SK-MEL-5 (cell line): ENCODE measurements at regions not wholly inside any gene's neighbourhood (a gene's known extent, or its start where the extent isn't known, plus 50 kb on each side); places are given as distances from the start of the nearest gene placed in this dataset.

Source experiments
- DNase-seq: peaks from one replicate; pipeline ENCODE4 v3.0.0-alpha.2; 2016; ENCODE audit warnings: low read depth, low spot score
- in situ Hi-C: cut with HindIII; loops from 2 replicates; pipeline ENCODE4 v1.10.0; 2016; ENCODE audit warnings: low sequenced_read_pairs, high pct_unique_total_duplicates, low pct_unique_long_range_greater_than_20kb

DNA sequence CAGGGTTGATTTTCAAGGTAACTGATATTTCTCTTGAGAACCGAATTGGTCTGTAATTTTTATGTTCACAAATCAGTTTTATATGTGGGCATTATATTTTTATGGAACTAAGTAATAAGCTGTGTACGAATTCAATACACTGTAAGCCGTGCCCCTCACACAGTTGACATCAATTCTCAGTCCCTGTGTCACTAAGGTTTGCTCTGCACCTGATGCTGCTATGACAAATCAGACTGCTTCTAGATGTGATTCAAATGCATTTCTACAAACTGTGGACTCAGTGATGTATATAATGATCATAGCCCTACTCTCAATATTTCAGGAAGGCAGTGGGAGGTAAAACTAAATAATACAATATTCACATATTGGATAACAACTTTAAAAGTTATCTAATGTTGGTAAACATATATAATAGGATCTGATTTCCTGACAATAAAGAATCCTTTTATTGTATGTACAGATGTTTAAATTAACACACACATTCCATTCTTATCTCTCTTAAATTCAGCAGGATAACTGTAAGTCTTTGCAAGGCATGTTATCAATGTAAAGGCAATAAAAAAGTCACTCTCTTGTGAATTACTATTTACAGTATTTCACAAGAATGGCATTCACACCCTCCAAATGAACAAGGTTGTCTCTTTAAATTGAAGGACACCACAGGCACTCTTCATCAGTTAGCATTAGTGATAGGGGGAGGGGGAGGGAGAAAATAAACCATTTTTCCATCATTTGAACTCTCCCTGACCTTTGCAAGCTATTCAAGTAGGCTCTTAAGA, 87.2 kb upstream of the SOX5 start:
- no peak for DNase-seq
- in situ Hi-C loops, result no loop called here

DNA sequence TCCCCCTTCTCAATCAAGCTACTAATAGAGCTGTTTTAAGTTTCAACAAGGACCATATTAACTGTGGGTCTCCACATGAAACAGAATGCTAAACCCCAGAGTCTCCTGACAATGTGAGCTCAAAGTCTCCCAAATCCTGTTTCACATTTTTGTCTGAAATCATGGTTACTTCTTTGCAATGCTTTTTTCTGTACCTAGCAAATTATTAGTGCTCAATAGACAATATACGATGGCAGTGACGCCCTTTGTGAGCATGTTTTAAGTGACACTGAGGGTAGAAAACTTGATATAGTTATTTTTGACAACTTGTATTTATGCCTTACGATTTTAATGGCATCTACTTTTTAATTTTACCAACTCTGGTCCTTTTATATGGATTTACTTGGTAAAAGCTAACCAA, 85.4 kb upstream of the SOX5 start:
- in situ Hi-C loops, result no loop called here
- DNase-seq, result no peak

- peak; percentile 60 for DNase-seq
These were observed 84.7 kb upstream of the SOX5 start for GRCh38 chr12:24034160-24034559.

DNA sequence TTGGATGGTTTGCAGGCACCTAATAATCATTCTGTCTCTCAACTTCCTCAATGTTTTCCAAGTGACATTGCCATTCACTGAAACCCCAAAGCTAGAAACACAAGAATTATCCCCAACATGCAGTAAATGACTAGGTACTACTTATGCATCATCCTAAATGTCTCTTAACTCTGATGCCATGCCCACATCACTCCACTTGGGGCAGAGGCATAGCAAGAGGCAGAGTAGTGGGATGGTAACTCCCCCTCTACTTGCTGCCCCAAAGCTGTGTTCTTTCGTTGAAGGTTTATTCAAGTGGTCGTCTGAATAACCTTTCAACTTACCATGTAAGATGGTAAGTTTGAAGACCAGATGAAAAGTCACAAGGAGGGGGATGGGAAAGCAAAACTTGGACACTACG, 77.9 kb upstream of the SOX5 start:
- DNase-seq, result no peak
- in situ Hi-C loops, result no loop called here

More at GRCh38 chr12:24034160-24034559, 84.7 kb upstream of the SOX5 start:
- in situ Hi-C loops, result no loop called here

GRCh38 chr12:24025153-24025798, 75.8 kb upstream of the SOX5 start:
- in situ Hi-C loops, result no loop called here
- DNase-seq, result peak; percentile 64

DNA sequence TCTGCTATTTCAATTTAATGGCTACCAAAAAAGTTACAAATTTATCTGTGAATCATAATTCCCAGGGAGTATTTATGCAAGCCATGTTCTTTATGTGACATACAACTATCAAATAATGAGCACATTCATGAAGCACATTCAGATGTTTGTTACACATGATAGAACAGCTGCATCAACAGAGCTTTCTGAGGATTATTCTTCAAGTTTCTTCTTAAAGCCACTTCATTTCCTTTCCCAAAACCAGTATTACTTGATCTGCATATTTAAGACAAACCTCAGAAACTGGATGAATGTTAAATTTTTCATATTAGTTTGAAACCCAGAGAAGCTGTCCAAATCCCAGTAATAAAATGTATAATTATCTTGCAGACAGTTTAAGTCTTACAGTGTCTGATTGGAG, 73.6 kb upstream of the SOX5 start:
- in situ Hi-C loops, result no loop called here
- no peak for DNase-seq

- in situ Hi-C loops, result no loop called here
These were observed 71.7 kb upstream of the SOX5 start for GRCh38 chr12:24021164-24021502.

GRCh38 chr12:24020397-24021163, 71.1 kb upstream of the SOX5 start:
- in situ Hi-C loops, result no loop called here

More at GRCh38 chr12:24021164-24021502, 71.7 kb upstream of the SOX5 start:
- no peak for DNase-seq

GRCh38 chr12:24015833-24016160, 66.3 kb upstream of the SOX5 start:
- peak; percentile 60 for DNase-seq
- in situ Hi-C loops, result no loop called here

More at GRCh38 chr12:24020397-24021163, 71.1 kb upstream of the SOX5 start:
- DNase-seq, result peak; percentile 87

DNA sequence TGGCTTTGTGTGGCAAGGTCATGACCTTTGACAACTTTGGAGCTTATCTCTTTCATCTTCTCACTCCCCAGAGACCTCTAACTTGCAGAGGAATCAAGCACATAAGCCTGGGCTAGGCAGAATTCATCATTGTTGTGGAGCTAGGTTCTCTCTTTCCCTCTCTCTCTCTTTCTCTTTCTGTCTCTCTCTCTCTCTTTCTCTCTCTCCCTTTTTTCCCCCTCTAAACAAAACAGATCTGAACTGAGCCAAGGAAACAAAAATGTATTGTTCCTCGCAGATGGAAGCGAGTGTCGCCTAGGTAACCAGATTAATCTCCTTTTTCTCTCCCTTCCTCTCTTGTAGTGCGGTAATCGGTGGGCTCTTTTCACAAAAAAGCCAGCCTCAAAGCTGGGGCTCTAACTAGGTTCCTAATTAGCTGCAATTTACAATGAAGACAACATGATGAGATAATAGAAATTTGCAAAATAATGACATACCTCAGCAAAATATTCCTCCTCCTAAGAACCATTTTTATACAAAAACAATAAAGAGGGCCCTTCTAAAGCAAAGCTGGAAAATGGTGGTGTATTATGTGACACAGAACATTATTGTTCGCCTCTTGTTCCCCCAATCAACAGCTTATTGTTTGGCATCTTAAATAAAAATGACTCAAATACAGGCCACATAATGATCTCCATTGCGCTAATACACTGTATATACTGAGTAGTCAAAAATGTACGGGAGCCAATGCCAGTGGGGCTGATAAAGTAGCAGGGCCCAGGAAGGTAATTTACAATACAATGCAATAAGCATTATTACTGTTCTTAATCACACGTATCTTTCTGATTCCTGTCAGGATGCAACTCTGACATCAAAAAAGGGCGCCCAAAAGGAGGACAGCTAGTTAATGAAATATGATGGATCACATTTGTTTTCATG, 65.7 kb upstream of the SOX5 start:
- in situ Hi-C loops, result no loop called here
- DNase-seq, result peak; percentile 11

DNA sequence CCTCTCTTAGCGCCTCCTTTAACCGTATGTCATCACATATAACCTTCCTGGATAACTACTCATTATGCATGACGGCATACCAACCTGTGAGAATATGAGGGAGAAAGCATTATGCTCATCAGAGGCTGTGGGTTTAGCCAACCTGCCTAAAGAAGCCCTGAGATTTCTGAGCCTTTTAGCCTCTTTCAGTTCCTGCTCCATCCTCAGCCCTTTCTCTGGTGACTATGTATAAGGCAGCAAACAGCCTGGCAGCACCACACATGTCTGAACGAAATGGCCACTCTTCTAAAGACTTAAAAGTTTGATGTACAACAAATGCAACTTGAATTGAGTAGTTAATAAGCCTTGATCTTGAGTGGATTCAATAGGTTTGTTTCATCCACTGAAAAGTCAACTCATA, 64.8 kb upstream of the SOX5 start:
- in situ Hi-C loops, result no loop called here
- DNase-seq, result no peak

DNA sequence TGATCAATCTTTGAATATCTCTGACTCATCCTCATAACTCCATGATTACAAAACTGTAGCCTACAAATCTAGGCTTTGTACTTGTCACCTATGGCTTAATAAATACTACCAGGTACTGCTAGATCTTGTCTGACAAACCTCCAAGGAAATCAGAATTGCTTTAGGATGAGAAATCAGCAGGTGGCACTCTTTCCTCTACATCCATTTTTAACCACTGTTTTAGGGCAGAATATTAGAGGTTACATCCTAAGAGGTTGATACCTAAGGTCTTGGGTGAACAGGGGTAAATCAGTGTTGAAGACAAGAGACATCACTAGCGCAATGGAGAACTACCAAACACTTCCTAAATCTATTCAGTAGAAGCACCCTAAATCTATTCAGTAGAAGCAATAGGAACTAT, 63.1 kb upstream of the SOX5 start:
- in situ Hi-C loops, result no loop called here
- DNase-seq, result peak; percentile 39

DNA sequence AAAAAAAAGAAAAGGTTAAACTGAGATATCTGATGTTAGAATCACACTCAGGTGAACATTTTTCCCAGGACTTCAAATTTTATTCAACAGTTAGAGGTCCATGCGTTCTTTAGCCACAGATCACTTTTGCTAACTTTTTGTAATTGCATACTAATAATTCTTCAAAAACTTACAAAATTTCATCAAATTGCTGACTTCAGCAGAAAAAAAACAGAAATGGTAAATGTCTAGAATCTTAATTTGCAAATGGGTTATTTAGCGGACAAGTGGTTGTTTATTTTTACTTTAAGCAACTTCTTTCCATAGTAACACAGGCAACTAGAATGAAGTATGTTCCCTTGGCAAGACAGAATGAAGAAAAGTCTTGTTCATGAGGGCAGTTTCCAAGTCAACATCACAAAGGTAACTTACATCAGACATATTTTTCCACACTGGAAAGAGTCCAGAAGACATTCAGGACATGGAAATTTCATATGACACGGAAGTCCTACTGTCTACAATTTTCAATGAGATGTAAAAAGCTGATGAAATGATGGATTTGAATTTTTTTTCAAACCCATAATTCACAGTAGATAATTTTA, 62.5 kb upstream of the SOX5 start:
- DNase-seq, result no peak
- in situ Hi-C loops, result no loop called here

DNA sequence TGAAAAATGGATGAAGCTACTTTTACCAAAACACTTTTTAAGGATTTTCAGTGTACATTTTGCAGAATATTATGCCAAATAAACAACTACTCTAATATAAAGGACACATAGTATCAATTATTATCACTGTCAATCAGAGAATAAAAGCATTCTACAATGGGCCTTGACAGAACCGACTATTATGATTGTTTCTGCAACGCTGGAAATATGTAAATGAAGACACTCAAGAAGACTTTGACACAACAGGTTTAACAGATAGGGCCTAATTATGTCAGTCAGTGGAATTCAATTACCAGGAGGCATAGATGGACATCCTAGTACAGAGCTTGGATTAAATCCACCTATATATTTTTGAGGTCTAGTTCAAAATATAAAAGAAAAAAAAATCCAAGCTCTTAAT, 58.7 kb upstream of the SOX5 start:
- DNase-seq, result no peak
- in situ Hi-C loops, result no loop called here
